ENCODE measurements at regions not wholly inside any gene's neighbourhood (a gene's known extent, or its start where the extent isn't known, plus 50 kb on each side); places are given as distances from the start of the nearest gene placed in this dataset.

GRCh38 chr6:1515280-1515679, 94.4 kb upstream of the FOXC1 start:
- no peaks in the 10 kb centered on the region for H3K4me1 ChIP-seq (ENCODE audit: control insufficient read depth in 1 of 2, insufficient read depth in 2 of 2, low read length in 2 of 2)
- intact Hi-C loops (cut with DNase I): no loop called here
- peaks cover 4% of the 10 kb centered on the region for H3K9me3 ChIP-seq (ENCODE audit: control insufficient read depth, low read length)
- no peaks in the 10 kb centered on the region for H3K36me3 ChIP-seq (ENCODE audit: control insufficient read depth in 1 of 2, insufficient read depth in 2 of 2, low read length in 1 of 2)
- H3K27me3 ChIP-seq (ENCODE audit: control insufficient read depth in 1 of 2, insufficient read depth in 2 of 2, low read length in 1 of 2): no peaks in the 10 kb centered on the region
- H3K4me3 ChIP-seq (ENCODE audit: low read length in 2 of 2): no peak overlapping the region
- no peak overlapping the region for H3K27ac ChIP-seq (ENCODE audit: low read depth in 1 of 2, low read length in 2 of 2)
- DNase-seq (no peak), ATAC-seq (ENCODE audit: low FRiP score) (no peak)
- 94 to 96% methylated on average over 31 of the region's 31 CpGs for WGBS, 2 donors

DNA sequence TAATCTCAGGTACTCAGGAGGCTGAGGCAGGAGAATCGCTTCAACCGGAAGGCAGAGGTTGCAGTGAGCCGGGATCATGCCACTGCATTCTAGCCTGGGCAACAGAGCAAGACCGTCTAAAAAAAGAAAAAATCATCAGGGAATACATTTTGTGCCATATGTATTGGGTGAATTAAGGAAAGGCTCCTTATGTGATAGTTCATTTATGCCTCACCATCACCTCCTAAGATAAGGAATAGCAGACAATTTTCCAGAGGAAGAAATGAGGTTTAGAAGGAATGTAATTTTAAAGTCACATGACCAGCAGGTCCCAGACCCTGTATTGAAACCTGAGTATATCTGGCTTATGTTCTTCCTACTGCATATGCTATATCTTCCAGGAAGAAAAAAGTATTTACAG, 93.9 kb upstream of the FOXC1 start:
- Histone ChIP-seq H3K9me3 (ENCODE audit: control insufficient read depth, low read length) (peaks cover 4% of the 10 kb centered on the region), H3K4me1 (ENCODE audit: control insufficient read depth in 1 of 2, insufficient read depth in 2 of 2, low read length in 2 of 2) (no peaks in the 10 kb centered on the region), H3K4me3 (ENCODE audit: low read length in 2 of 2) (no peak overlapping the region), H3K36me3 (ENCODE audit: control insufficient read depth in 1 of 2, insufficient read depth in 2 of 2, low read length in 1 of 2) (no peaks in the 10 kb centered on the region), H3K27me3 (ENCODE audit: control insufficient read depth in 1 of 2, insufficient read depth in 2 of 2, low read length in 1 of 2) (no peaks in the 10 kb centered on the region), H3K27ac (ENCODE audit: low read depth in 1 of 2, low read length in 2 of 2) (no peak overlapping the region)
- DNase-seq (no peak), ATAC-seq (ENCODE audit: low FRiP score) (no peak)
- WGBS, 2 donors: 93 to 96% methylated on average over 4 of the region's 4 CpGs
- intact Hi-C loops (cut with DNase I): no loop called here

GRCh38 chr6:1516742-1517520, 92.8 kb upstream of the FOXC1 start:
- ATAC-seq (ENCODE audit: low FRiP score): no peak
- H3K36me3 ChIP-seq (ENCODE audit: control insufficient read depth in 1 of 2, insufficient read depth in 2 of 2, low read length in 1 of 2): no peaks in the 10 kb centered on the region
- no peaks in the 10 kb centered on the region for H3K27me3 ChIP-seq (ENCODE audit: control insufficient read depth in 1 of 2, insufficient read depth in 2 of 2, low read length in 1 of 2)
- H3K9me3 ChIP-seq (ENCODE audit: control insufficient read depth, low read length): peaks cover 4% of the 10 kb centered on the region
- no peak overlapping the region for H3K27ac ChIP-seq (ENCODE audit: low read depth in 1 of 2, low read length in 2 of 2)
- intact Hi-C loops (cut with DNase I): no loop called here
- DNase-seq: no peak
- WGBS, 2 donors: 79 to 82% methylated on average over 14 of the region's 14 CpGs
- H3K4me1 ChIP-seq (ENCODE audit: control insufficient read depth in 1 of 2, insufficient read depth in 2 of 2, low read length in 2 of 2): no peaks in the 10 kb centered on the region
- no peak overlapping the region for H3K4me3 ChIP-seq (ENCODE audit: low read length in 2 of 2)

- intact Hi-C loops (cut with DNase I): no loop called here
- no peak overlapping the region for H3K27ac ChIP-seq (ENCODE audit: low read depth in 1 of 2, low read length in 2 of 2)
- 93 to 94% methylated on average over 8 of the region's 8 CpGs for WGBS, 2 donors
These were observed 90.9 kb upstream of the FOXC1 start for GRCh38 chr6:1518855-1519254.

GRCh38 chr6:1519597-1519996, 90.1 kb upstream of the FOXC1 start:
- no peaks in the 10 kb centered on the region for H3K4me1 ChIP-seq (ENCODE audit: control insufficient read depth in 1 of 2, insufficient read depth in 2 of 2, low read length in 2 of 2)
- no peaks in the 10 kb centered on the region for H3K27me3 ChIP-seq (ENCODE audit: control insufficient read depth in 1 of 2, insufficient read depth in 2 of 2, low read length in 1 of 2)
- DNase-seq: no peak
- intact Hi-C loops (cut with DNase I): no loop called here
- 72% methylated on average over 4 of the region's 4 CpGs for WGBS, 2 donors
- H3K9me3 ChIP-seq (ENCODE audit: control insufficient read depth, low read length): peaks cover 2% of the 10 kb centered on the region
- ATAC-seq (ENCODE audit: low FRiP score): no peak
- no peak overlapping the region for H3K27ac ChIP-seq (ENCODE audit: low read depth in 1 of 2, low read length in 2 of 2)
- H3K4me3 ChIP-seq (ENCODE audit: low read length in 2 of 2): no peak overlapping the region
- H3K36me3 ChIP-seq (ENCODE audit: control insufficient read depth in 1 of 2, insufficient read depth in 2 of 2, low read length in 1 of 2): no peaks in the 10 kb centered on the region

More at GRCh38 chr6:1518855-1519254, 90.9 kb upstream of the FOXC1 start:
- Histone ChIP-seq H3K27me3 (ENCODE audit: control insufficient read depth in 1 of 2, insufficient read depth in 2 of 2, low read length in 1 of 2) (no peaks in the 10 kb centered on the region), H3K9me3 (ENCODE audit: control insufficient read depth, low read length) (peaks cover 4% of the 10 kb centered on the region), H3K36me3 (ENCODE audit: control insufficient read depth in 1 of 2, insufficient read depth in 2 of 2, low read length in 1 of 2) (no peaks in the 10 kb centered on the region), H3K4me3 (ENCODE audit: low read length in 2 of 2) (no peak overlapping the region), H3K4me1 (ENCODE audit: control insufficient read depth in 1 of 2, insufficient read depth in 2 of 2, low read length in 2 of 2) (no peaks in the 10 kb centered on the region)
- DNase-seq (no peak), ATAC-seq (ENCODE audit: low FRiP score) (no peak)

GRCh38 chr6:1522779-1523178, 86.9 kb upstream of the FOXC1 start:
- intact Hi-C loops (cut with DNase I): no loop called here
- Histone ChIP-seq H3K27me3 (ENCODE audit: control insufficient read depth in 1 of 2, insufficient read depth in 2 of 2, low read length in 1 of 2) (no peaks in the 10 kb centered on the region), H3K36me3 (ENCODE audit: control insufficient read depth in 1 of 2, insufficient read depth in 2 of 2, low read length in 1 of 2) (no peaks in the 10 kb centered on the region), H3K4me1 (ENCODE audit: control insufficient read depth in 1 of 2, insufficient read depth in 2 of 2, low read length in 2 of 2) (no peaks in the 10 kb centered on the region), H3K27ac (ENCODE audit: low read depth in 1 of 2, low read length in 2 of 2) (no peak overlapping the region), H3K9me3 (ENCODE audit: control insufficient read depth, low read length) (no peaks in the 10 kb centered on the region), H3K4me3 (ENCODE audit: low read length in 2 of 2) (no peak overlapping the region)
- no peak for DNase-seq
- no peak for ATAC-seq (ENCODE audit: low FRiP score)
- 62 to 76% methylated on average over 7 of the region's 7 CpGs for WGBS, 2 donors

DNA sequence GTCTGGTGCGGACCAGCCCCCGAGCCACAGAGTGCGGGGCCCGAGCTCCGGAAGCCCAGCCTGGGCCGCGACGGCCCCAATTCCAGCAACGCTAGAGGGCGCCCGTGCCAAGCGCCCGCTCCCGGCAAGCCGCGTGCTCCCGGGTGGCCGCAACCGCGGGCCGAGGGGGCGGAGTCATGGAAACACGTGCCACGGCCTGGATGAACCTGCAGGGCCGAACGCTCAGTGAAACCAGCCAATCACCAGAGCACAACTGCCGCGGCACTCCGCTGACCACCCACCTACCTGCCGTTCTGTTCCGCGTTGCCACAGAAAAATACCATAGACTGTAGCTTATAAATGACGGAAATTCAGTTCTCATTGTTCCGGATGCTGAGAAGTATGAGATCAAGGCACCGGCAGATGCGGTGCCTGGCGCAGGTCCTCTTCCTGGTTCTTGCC, 85.7 kb upstream of the FOXC1 start:
- Histone ChIP-seq H3K9me3 (ENCODE audit: control insufficient read depth, low read length) (no peaks in the 10 kb centered on the region), H3K36me3 (ENCODE audit: control insufficient read depth in 1 of 2, insufficient read depth in 2 of 2, low read length in 1 of 2) (no peaks in the 10 kb centered on the region), H3K4me1 (ENCODE audit: control insufficient read depth in 1 of 2, insufficient read depth in 2 of 2, low read length in 2 of 2) (no peaks in the 10 kb centered on the region), H3K27ac (ENCODE audit: low read depth in 1 of 2, low read length in 2 of 2) (no peak overlapping the region), H3K27me3 (ENCODE audit: control insufficient read depth in 1 of 2, insufficient read depth in 2 of 2, low read length in 1 of 2) (no peaks in the 10 kb centered on the region), H3K4me3 (ENCODE audit: low read length in 2 of 2) (no peak overlapping the region)
- ATAC-seq (ENCODE audit: low FRiP score) (peak; percentile 84), DNase-seq (peak; percentile 85 to 96)
- 14 to 17% methylated on average over 37 of the region's 37 CpGs for WGBS, 2 donors
- intact Hi-C loops (cut with DNase I): loop anchor here in 1 of 2 donors (2.0 kb wide), 1 partner anchor 31 kb away; no protein-coding TSS in a partner anchor

DNA sequence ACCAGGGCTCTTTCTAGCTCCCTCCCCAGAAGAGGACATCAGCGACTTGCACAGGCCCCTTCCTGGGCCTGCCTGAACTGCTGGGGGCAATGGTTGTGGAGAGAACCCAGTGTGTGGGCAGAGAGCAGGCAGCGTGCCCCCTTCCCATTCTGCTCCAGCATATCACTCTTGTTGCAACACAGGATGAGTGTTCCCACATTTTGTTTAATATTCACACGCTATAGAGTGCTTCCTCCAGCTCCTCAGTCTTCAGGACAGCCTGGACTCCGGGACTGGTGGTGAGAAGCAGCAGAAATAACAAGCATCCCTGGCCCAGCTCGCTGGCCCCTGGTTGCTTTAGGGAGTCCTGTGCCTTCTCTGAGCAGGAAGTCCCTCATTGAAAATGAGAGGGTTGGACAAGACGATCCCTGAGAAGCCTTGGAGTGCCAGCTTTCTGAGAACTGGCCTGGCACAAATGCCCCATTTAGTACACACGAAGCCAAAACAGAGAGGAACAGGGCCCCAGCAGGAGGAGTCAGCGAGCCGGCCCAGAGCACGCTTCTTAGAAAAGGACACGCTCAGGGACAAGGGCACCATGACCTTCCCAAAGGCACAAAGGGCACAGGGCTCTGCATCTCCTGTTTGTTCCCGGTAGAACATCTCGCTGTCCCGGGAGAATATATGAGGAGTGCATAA, 84.2 kb upstream of the FOXC1 start:
- no peak overlapping the region for H3K4me3 ChIP-seq (ENCODE audit: low read length in 2 of 2)
- H3K36me3 ChIP-seq (ENCODE audit: control insufficient read depth in 1 of 2, insufficient read depth in 2 of 2, low read length in 1 of 2): no peaks in the 10 kb centered on the region
- intact Hi-C loops (cut with DNase I): loop anchor here in 1 of 2 donors (2.0 kb wide), 1 partner anchor 29 kb away; no protein-coding TSS in a partner anchor
- no peaks in the 10 kb centered on the region for H3K9me3 ChIP-seq (ENCODE audit: control insufficient read depth, low read length)
- no peaks in the 10 kb centered on the region for H3K27me3 ChIP-seq (ENCODE audit: control insufficient read depth in 1 of 2, insufficient read depth in 2 of 2, low read length in 1 of 2)
- H3K27ac ChIP-seq (ENCODE audit: low read depth in 1 of 2, low read length in 2 of 2): no peak overlapping the region
- no peaks in the 10 kb centered on the region for H3K4me1 ChIP-seq (ENCODE audit: control insufficient read depth in 1 of 2, insufficient read depth in 2 of 2, low read length in 2 of 2)
- 40 to 45% methylated on average over 14 of the region's 14 CpGs for whole genome bisulfite sequencing, 2 donors
- no peak for ATAC-seq (ENCODE audit: low FRiP score)
- no peak for DNase-seq
